K562 (cell line): ENCODE measurements at regions not wholly inside any gene's neighbourhood (a gene's known extent, or its start where the extent isn't known, plus 50 kb on each side); places are given as distances from the start of the nearest gene placed in this dataset. TPM values are rescaled to one million over a fixed set of nuclear protein-coding genes. Genes with fewer than 3 reads are reported as not detected.

Source experiments
- small RNA-seq: library from RNA; depleted of rRNA; stranded (forward); fragments of <200 nt; gene quantifications from one replicate; pipeline ENCODE3, GENCODE V24; 2014

Small RNA genes lying in the stretch of these regions (small RNA-seq; reads per million reads assigned to genes)
- gene AL022161.1, result not detected
- gene RN7SL379P, result not detected
- not detected for gene RNA5SP510
- not detected for gene RPS29P28
